SU-DHL-6 (cell line): ENCODE measurements at regions not wholly inside any gene's neighbourhood (a gene's known extent, or its start where the extent isn't known, plus 50 kb on each side); places are given as distances from the start of the nearest gene placed in this dataset.

Experiments used
- EZH2phosphoT487 ChIP-seq: fragments of 200-600 bp; sonication (generic), shearing (Covaris generic); conservative IDR thresholded peaks from 2 replicates; pipeline ENCODE4 v1.6.1; 2018; ENCODE audit warnings: mild to moderate bottlenecking, antibody characterized with exemption, low read length, moderate library complexity, mixed read lengths
- TF ChIP-seq, protein P1 (sequence below): fragments of 200-600 bp; sonication (generic); IDR thresholded peaks from one replicate; pipeline ENCODE4 v1.5.1; 2017; ENCODE audit warnings: antibody characterized with exemption, mild to moderate bottlenecking, low read length, moderate library complexity; ENCODE audit not compliant: insufficient read depth, poor library complexity, severe bottlenecking

GRCh38 chr9:12094046-12094445, 599.1 kb upstream of the TYRP1 start:
- TF ChIP-seq, protein P1, sequence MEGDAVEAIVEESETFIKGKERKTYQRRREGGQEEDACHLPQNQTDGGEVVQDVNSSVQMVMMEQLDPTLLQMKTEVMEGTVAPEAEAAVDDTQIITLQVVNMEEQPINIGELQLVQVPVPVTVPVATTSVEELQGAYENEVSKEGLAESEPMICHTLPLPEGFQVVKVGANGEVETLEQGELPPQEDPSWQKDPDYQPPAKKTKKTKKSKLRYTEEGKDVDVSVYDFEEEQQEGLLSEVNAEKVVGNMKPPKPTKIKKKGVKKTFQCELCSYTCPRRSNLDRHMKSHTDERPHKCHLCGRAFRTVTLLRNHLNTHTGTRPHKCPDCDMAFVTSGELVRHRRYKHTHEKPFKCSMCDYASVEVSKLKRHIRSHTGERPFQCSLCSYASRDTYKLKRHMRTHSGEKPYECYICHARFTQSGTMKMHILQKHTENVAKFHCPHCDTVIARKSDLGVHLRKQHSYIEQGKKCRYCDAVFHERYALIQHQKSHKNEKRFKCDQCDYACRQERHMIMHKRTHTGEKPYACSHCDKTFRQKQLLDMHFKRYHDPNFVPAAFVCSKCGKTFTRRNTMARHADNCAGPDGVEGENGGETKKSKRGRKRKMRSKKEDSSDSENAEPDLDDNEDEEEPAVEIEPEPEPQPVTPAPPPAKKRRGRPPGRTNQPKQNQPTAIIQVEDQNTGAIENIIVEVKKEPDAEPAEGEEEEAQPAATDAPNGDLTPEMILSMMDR, result no peak
- no peak for TF ChIP-seq EZH2phosphoT487
